Bronchial epithelial cell (primary cell): ENCODE measurements at regions not wholly inside any gene's neighbourhood (a gene's known extent, or its start where the extent isn't known, plus 50 kb on each side); places are given as distances from the start of the nearest gene placed in this dataset.
A peak's percentile ranks its signal among the peaks of the same experiment; 100 is the strongest.

Experiments used
- DNase-seq: peaks from one replicate; pipeline ENCODE4 v3.0.0-alpha.2; 2010; ENCODE audit warnings: low read depth
- FAIRE-seq: peaks from 2 replicates; lab custom pipeline; 2011; peaks lifted over from hg19 to GRCh38; lab: Jason Lieb, UNC
- H3K27me3 ChIP-seq: 2 replicates; pipeline ENCODE4 v1.5.1; 2011; ENCODE audit warnings: low read length; ENCODE audit not compliant: control insufficient read depth, insufficient read depth
- H3K36me3 ChIP-seq: 2 replicates; pipeline ENCODE4 v1.5.1; 2011; ENCODE audit warnings: low read length; ENCODE audit not compliant: control insufficient read depth, insufficient read depth
- H3K4me3 ChIP-seq: 2 replicates; pipeline ENCODE4 v1.5.1; 2011; ENCODE audit warnings: mild to moderate bottlenecking, low read depth, low read length, control low read depth
- TF ChIP-seq, protein P1 (sequence below): IDR thresholded peaks from 2 replicates; pipeline ENCODE4 v1.5.1; 2011; ENCODE audit warnings: mild to moderate bottlenecking, moderate library complexity, low read length, control low read depth, inconsistent platforms; ENCODE audit not compliant: insufficient read depth, severe bottlenecking

DNA sequence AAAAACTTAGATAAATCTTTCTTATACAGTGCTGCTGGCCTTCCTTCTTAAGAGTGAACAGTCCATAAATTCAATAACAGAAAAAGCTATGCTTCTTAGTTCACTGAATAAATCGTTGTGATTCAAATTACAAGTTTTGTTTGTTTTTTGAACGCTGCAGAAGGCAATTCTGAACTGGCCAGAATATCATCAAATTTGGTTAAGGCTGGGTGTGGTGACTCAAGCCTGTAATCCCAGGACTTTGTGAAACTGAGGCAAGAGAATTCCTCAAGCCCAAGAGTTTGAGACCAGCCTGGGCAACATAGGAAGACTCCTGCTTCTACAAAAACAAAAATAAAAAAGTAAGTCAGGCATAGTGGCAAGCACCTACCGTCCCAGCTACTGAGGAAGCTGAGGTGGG, 111.2 kb upstream of the SLC39A10 start:
- no peak overlapping the region for H3K4me3 ChIP-seq
- DNase-seq (no peak), FAIRE-seq (no peak)
- TF ChIP-seq, protein P1, sequence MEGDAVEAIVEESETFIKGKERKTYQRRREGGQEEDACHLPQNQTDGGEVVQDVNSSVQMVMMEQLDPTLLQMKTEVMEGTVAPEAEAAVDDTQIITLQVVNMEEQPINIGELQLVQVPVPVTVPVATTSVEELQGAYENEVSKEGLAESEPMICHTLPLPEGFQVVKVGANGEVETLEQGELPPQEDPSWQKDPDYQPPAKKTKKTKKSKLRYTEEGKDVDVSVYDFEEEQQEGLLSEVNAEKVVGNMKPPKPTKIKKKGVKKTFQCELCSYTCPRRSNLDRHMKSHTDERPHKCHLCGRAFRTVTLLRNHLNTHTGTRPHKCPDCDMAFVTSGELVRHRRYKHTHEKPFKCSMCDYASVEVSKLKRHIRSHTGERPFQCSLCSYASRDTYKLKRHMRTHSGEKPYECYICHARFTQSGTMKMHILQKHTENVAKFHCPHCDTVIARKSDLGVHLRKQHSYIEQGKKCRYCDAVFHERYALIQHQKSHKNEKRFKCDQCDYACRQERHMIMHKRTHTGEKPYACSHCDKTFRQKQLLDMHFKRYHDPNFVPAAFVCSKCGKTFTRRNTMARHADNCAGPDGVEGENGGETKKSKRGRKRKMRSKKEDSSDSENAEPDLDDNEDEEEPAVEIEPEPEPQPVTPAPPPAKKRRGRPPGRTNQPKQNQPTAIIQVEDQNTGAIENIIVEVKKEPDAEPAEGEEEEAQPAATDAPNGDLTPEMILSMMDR = no peak
- no peaks in the 10 kb centered on the region for H3K36me3 ChIP-seq
- no peaks in the 10 kb centered on the region for H3K27me3 ChIP-seq

- Histone ChIP-seq H3K36me3 (no peaks in the 10 kb centered on the region), H3K27me3 (no peaks in the 10 kb centered on the region), H3K4me3 (no peak overlapping the region)
- FAIRE-seq = no peak
- TF ChIP-seq, protein P1 = no peak
- DNase-seq = peak; percentile 90
Observed at GRCh38 chr2:195543902-195544894, 112.8 kb upstream of the SLC39A10 start.

DNA sequence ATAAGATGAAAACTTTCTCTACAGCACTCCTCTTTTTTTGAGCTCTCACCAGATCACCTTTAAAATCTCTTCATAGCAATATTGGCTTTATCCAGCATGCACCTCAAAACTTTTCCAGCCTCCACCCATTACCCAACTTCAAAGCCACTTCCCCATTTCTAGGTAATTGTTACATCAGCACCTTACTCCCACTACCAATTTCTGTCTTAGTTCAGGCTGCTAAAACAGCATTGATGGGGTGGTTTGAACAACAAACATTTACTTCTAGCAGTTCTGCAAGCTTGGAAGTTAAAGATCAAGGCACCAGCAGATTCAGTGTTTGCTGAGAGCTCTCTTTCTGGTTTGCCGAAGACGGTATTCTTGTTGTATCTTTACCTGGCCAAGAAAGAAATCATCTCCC, 114.0 kb upstream of the SLC39A10 start:
- TF ChIP-seq, protein P1 = no peak
- H3K27me3 ChIP-seq = no peaks in the 10 kb centered on the region
- FAIRE-seq (no peak), DNase-seq (no peak)
- no peaks in the 10 kb centered on the region for H3K36me3 ChIP-seq
- H3K4me3 ChIP-seq = no peak overlapping the region

DNA sequence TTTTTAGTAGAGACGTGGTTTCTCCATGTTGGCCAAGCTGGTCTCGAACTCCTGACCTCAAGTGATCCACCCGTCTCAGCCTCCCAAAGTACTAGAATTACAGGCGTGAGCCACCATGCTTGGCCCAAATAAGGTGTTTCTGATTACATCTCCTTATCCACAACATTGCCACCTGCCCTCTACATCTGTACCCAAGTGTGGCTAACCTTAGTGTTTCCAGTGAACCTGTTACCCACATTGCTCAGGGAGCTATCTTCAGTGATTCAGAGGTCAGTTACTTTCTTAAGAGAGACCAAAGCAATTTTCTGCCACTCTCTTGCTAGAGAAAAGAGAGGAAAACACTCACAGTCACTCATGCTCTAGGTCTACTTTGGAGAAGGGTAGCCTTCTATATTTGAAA, 115.0 kb upstream of the SLC39A10 start:
- FAIRE-seq = no peak

DNA sequence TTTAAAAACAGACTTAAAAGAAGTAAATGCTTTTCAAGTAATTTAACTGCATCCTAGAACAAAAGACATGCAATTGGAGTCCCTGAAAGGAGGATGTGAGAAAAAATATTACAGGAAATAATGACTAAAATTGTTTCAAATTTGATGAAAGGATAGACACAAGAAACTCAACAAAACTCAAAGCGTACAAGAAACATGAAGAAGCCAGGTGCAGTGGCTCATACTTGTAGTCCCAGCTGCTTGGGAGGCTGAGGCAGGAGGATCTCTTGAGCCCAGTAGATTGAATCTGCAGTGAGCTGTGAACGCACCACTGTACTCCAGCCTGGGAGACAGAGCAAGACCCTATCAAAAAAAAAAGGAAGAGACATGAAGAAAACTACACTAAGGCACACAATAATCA, 118.1 kb upstream of the SLC39A10 start:
- FAIRE-seq = no peak
- Histone ChIP-seq H3K36me3 (no peaks in the 10 kb centered on the region), H3K4me3 (no peak overlapping the region), H3K27me3 (no peaks in the 10 kb centered on the region)
- TF ChIP-seq, protein P1 = no peak
- no peak for DNase-seq

More for the DNA sequence above, 115.0 kb upstream of the SLC39A10 start:
- Histone ChIP-seq H3K4me3 (no peak overlapping the region), H3K36me3 (no peaks in the 10 kb centered on the region), H3K27me3 (no peaks in the 10 kb centered on the region)
- DNase-seq = no peak
- TF ChIP-seq, protein P1 = no peak
